HEK293 (cell line): ENCODE measurements at regions not wholly inside any gene's neighbourhood (a gene's known extent, or its start where the extent isn't known, plus 50 kb on each side); places are given as distances from the start of the nearest gene placed in this dataset.

Source experiments
- CTCF ChIA-PET: fragments of 350-600 bp; formaldehyde crosslinking; extraction: SDS; loops from one replicate; lab custom pipeline; 2021; ENCODE audit warnings: antibody characterized with exemption; lab: Yijun Ruan, JAX
- POLR2A ChIA-PET: fragments of 300-600 bp; formaldehyde crosslinking; extraction: SDS; loops from one replicate; lab custom pipeline; 2020; ENCODE audit warnings: antibody characterized with exemption, inconsistent platforms; lab: Yijun Ruan, JAX
- H3K27ac ChIP-seq: fragments of 200-500 bp; sonication (Bioruptor generic); 2 replicates; pipeline ENCODE4 v1.5.1; 2014; ENCODE audit warnings: low read depth, low read length, control low read depth, inconsistent platforms; ENCODE audit errors: extremely low read depth
- H3K36me3 ChIP-seq, 2 experiments: fragments of 200-500 bp in 1 of 2; sonication (Bioruptor generic) in 1 of 2; 1 replicate in 1 of 2; 2 replicates in 1 of 2; pipeline ENCODE4 v1.5.1; 2014 to 2017; ENCODE audit warnings: inconsistent platforms in 2 of 2, low read length in 2 of 2; ENCODE audit not compliant: control insufficient read depth in 2 of 2, insufficient read depth in 1 of 2
- H3K4me1 ChIP-seq: fragments of 200-500 bp; sonication (Bioruptor generic); 2 replicates; pipeline ENCODE4 v1.5.1; 2014; ENCODE audit warnings: mild to moderate bottlenecking, low read length, inconsistent platforms; ENCODE audit not compliant: control insufficient read depth, insufficient read depth
- H3K4me3 ChIP-seq: 2 replicates; pipeline ENCODE4 v1.5.1; 2011; ENCODE audit warnings: low read depth, mild to moderate bottlenecking, control low read depth, low read length, moderate library complexity
- H3K9me3 ChIP-seq: fragments of 200-500 bp; sonication (Bioruptor generic); 2 replicates; pipeline ENCODE4 v1.5.1; 2014; ENCODE audit warnings: low read depth, low read length, inconsistent platforms; ENCODE audit not compliant: control insufficient read depth, insufficient read depth
- RBAK ChIP-seq: fragments of 450-650 bp; formaldehyde crosslinking; IDR thresholded peaks from 2 replicates; pipeline ENCODE4 v1.5.1; 2016; ENCODE audit warnings: missing biosample characterization, missing genetic modification characterization
- SP7 ChIP-seq: fragments of 450-650 bp; formaldehyde crosslinking; IDR thresholded peaks from 2 replicates; pipeline ENCODE4 v1.5.1; 2016; ENCODE audit warnings: missing biosample characterization, missing genetic modification characterization
- YY1 ChIP-seq: fragments of 450-650 bp; formaldehyde crosslinking; IDR thresholded peaks from 2 replicates; pipeline ENCODE4 v1.5.1; 2018; ENCODE audit warnings: missing biosample characterization, missing genetic modification characterization
- ZEB2 ChIP-seq: fragments of 450-650 bp; formaldehyde crosslinking; IDR thresholded peaks from 2 replicates; pipeline ENCODE4 v1.5.1; 2016; ENCODE audit warnings: missing biosample characterization, missing genetic modification characterization
- ZNF292 ChIP-seq: fragments of 450-650 bp; formaldehyde crosslinking; IDR thresholded peaks from 2 replicates; pipeline ENCODE4 v1.5.1; 2016; ENCODE audit warnings: low read depth, missing biosample characterization, missing genetic modification characterization, borderline replicate concordance
- ZNF510 ChIP-seq: fragments of 450-650 bp; formaldehyde crosslinking; IDR thresholded peaks from 2 replicates; pipeline ENCODE4 v1.5.1; 2018; ENCODE audit warnings: mild to moderate bottlenecking, missing genetic modification characterization, missing biosample characterization; ENCODE audit not compliant: insufficient replicate concordance
- ZNF777 ChIP-seq: fragments of 450-650 bp; formaldehyde crosslinking; IDR thresholded peaks from 2 replicates; pipeline ENCODE4 v1.5.1; 2017; ENCODE audit warnings: missing biosample characterization, missing genetic modification characterization, borderline replicate concordance
- ZNF830 ChIP-seq: fragments of 450-650 bp; IDR thresholded peaks from 2 replicates; pipeline ENCODE4 v1.5.0; 2018; ENCODE audit warnings: missing biosample characterization, missing genetic modification characterization, low read depth, mild to moderate bottlenecking, moderate library complexity
- TF ChIP-seq, protein P1 (sequence below): fragments of 450-650 bp; formaldehyde crosslinking; IDR thresholded peaks from 2 replicates; pipeline ENCODE4 v1.5.1; 2016; ENCODE audit warnings: missing biosample characterization, missing genetic modification characterization
- TF ChIP-seq, protein P2 (sequence below): fragments of 450-650 bp; formaldehyde crosslinking; IDR thresholded peaks from 2 replicates; pipeline ENCODE4 v1.5.1; 2016; ENCODE audit warnings: missing biosample characterization, missing genetic modification characterization, low read depth
- TF ChIP-seq, protein P3 (sequence below): fragments of 450-650 bp; formaldehyde crosslinking; conservative IDR thresholded peaks from 2 replicates; pipeline ENCODE4 v1.5.1; 2016; ENCODE audit warnings: low read depth, missing biosample characterization, missing genetic modification characterization
- TF ChIP-seq, protein P4 (sequence below): fragments of 450-650 bp; formaldehyde crosslinking; IDR thresholded peaks from 2 replicates; pipeline ENCODE4 v1.5.1; 2017; ENCODE audit warnings: missing biosample characterization, missing genetic modification characterization

DNA sequence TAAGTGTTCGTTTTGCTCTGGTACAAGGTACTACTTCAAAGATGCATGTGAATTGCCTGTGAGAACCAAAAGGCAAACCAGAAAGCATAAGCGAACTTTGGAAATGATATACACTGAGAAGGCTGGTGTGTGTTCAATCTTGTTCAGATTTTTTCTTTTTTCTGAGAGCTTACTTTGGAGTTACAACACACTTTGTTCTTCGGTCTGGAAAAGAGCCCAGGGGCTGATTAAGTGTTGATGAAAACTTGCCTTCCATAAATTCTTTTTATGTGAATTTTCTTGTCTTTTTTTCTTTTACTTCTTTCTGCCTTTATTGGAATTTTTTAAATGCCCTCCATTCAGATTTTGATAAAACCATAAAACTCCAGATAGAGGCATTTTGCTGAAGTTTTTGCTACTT is 395.1 kb upstream of the SASH1 start (continued):
- TF ChIP-seq, protein P1, sequence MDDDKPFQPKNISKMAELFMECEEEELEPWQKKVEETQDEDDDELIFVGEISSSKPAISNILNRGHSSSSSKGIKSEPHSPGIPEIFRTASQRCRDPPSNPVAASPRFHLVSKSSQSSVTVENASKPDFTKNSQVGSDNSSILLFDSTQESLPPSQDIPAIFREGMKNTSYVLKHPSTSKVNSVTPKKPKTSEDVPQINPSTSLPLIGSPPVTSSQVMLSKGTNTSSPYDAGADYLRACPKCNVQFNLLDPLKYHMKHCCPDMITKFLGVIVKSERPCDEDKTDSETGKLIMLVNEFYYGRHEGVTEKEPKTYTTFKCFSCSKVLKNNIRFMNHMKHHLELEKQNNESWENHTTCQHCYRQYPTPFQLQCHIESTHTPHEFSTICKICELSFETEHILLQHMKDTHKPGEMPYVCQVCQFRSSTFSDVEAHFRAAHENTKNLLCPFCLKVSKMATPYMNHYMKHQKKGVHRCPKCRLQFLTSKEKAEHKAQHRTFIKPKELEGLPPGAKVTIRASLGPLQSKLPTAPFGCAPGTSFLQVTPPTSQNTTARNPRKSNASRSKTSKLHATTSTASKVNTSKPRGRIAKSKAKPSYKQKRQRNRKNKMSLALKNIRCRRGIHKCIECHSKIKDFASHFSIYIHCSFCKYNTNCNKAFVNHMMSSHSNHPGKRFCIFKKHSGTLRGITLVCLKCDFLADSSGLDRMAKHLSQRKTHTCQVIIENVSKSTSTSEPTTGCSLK = no peak
- TF ChIP-seq YY1 (no peak), ZNF777 (tag by site-specific recombination) (no peak), SP7 (no peak), ZNF292 (tag by site-specific recombination) (no peak)
- TF ChIP-seq, protein P2, sequence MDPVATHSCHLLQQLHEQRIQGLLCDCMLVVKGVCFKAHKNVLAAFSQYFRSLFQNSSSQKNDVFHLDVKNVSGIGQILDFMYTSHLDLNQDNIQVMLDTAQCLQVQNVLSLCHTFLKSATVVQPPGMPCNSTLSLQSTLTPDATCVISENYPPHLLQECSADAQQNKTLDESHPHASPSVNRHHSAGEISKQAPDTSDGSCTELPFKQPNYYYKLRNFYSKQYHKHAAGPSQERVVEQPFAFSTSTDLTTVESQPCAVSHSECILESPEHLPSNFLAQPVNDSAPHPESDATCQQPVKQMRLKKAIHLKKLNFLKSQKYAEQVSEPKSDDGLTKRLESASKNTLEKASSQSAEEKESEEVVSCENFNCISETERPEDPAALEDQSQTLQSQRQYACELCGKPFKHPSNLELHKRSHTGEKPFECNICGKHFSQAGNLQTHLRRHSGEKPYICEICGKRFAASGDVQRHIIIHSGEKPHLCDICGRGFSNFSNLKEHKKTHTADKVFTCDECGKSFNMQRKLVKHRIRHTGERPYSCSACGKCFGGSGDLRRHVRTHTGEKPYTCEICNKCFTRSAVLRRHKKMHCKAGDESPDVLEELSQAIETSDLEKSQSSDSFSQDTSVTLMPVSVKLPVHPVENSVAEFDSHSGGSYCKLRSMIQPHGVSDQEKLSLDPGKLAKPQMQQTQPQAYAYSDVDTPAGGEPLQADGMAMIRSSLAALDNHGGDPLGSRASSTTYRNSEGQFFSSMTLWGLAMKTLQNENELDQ (tag by site-specific recombination) = no peak
- TF ChIP-seq, protein P3, sequence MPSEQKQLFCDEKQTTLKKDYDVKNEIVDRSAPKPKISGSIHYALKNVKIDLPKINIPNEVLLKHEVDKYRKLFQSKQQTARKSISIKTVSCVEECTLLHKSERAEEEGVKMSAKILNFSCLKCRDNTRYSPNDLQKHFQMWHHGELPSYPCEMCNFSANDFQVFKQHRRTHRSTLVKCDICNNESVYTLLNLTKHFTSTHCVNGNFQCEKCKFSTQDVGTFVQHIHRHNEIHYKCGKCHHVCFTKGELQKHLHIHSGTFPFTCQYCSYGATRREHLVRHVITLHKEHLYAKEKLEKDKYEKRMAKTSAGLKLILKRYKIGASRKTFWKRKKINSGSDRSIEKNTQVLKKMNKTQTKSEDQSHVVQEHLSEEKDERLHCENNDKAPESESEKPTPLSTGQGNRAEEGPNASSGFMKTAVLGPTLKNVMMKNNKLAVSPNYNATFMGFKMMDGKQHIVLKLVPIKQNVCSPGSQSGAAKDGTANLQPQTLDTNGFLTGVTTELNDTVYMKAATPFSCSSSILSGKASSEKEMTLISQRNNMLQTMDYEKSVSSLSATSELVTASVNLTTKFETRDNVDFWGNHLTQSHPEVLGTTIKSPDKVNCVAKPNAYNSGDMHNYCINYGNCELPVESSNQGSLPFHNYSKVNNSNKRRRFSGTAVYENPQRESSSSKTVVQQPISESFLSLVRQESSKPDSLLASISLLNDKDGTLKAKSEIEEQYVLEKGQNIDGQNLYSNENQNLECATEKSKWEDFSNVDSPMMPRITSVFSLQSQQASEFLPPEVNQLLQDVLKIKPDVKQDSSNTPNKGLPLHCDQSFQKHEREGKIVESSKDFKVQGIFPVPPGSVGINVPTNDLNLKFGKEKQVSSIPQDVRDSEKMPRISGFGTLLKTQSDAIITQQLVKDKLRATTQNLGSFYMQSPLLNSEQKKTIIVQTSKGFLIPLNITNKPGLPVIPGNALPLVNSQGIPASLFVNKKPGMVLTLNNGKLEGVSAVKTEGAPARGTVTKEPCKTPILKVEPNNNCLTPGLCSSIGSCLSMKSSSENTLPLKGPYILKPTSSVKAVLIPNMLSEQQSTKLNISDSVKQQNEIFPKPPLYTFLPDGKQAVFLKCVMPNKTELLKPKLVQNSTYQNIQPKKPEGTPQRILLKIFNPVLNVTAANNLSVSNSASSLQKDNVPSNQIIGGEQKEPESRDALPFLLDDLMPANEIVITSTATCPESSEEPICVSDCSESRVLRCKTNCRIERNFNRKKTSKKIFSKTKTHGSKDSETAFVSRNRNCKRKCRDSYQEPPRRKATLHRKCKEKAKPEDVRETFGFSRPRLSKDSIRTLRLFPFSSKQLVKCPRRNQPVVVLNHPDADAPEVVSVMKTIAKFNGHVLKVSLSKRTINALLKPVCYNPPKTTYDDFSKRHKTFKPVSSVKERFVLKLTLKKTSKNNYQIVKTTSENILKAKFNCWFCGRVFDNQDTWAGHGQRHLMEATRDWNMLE = no peak

DNA sequence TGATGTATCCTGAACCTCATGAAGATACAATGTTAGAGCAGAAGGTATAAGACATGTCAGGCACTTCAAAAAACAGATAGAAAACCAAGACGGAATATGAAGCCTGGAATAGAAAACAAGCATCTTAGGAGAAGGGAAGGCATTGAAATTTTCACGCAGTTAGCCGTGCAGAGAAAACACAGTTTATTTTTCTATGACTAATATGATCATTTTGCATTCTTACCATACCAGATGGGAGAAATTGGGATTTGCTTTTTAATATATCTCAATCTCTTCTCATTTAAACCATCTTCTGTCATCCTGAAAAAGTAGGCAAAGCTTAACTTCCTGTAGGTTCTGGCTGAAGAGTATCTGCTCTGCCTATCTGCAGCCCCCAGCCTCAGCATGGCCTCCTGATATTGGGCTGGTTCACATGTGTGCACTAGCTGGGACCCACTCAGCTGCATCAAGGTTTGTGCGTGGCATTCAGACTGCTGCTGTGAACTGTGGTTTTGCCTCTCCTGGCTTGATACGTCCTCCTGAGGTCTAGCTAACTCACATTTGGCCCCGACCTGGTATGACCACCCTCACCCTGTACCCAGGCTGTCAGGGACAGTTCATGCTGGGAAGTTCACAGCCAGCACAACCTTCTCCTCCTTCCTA is 392.5 kb upstream of the SASH1 start:
- no peak overlapping the region for H3K27ac ChIP-seq
- no peak overlapping the region for H3K4me3 ChIP-seq
- TF ChIP-seq ZNF510 (tag by site-specific recombination) = no peak
- TF ChIP-seq ZNF830 (tag by site-specific recombination) = no peak
- TF ChIP-seq, protein P4, sequence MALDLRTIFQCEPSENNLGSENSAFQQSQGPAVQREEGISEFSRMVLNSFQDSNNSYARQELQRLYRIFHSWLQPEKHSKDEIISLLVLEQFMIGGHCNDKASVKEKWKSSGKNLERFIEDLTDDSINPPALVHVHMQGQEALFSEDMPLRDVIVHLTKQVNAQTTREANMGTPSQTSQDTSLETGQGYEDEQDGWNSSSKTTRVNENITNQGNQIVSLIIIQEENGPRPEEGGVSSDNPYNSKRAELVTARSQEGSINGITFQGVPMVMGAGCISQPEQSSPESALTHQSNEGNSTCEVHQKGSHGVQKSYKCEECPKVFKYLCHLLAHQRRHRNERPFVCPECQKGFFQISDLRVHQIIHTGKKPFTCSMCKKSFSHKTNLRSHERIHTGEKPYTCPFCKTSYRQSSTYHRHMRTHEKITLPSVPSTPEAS (tag by site-specific recombination) = no peak
- no peak for TF ChIP-seq ZEB2 (tag by site-specific recombination)
- TF ChIP-seq YY1 = no peak
- TF ChIP-seq RBAK = no peak
- TF ChIP-seq, all 188 proteins: peak for 0
- ChIA-PET CTCF (interaction anchor here (1.0 kb wide), 1 partner anchor 15 kb away, joined by 3 read pairs; no protein-coding TSS in a partner anchor), POLR2A (no interaction called here)
- Histone ChIP-seq H3K4me1 (no peaks in the 10 kb centered on the region), H3K9me3 (no peaks in the 10 kb centered on the region), H3K36me3 (no peaks in the 10 kb centered on the region)
